Sigmoid colon (tissue), 6 donors: ENCODE measurements at regions not wholly inside any gene's neighbourhood (a gene's known extent, or its start where the extent isn't known, plus 50 kb on each side); places are given as distances from the start of the nearest gene placed in this dataset.

ENCODE experiments used
- DNase-seq: peaks from one replicate; pipeline ENCODE4 v3.0.0-alpha.2; 2019
- H3K27ac ChIP-seq, 4 donors: fragments of 200-600 bp; sonication (generic); one replicate each; pipeline ENCODE4 v1.5.1; 2016 to 2019; ENCODE audit warnings: mild to moderate bottlenecking in 1 of 4
- H3K27me3 ChIP-seq, 3 donors: fragments of 200-600 bp; sonication (generic); one replicate each; pipeline ENCODE4 v1.5.1; 2019; ENCODE audit warnings: mild to moderate bottlenecking in 1 of 3
- H3K36me3 ChIP-seq, 4 donors: fragments of 200-600 bp; sonication (generic); one replicate each; pipeline ENCODE4 v1.5.1; 2016 to 2019
- H3K4me1 ChIP-seq, 4 donors: fragments of 200-600 bp; sonication (generic); one replicate each; pipeline ENCODE4 v1.5.1; 2017 to 2019
- H3K4me3 ChIP-seq, 4 donors: fragments of 200-600 bp; sonication (generic); one replicate each; pipeline ENCODE4 v1.5.1; 2017 to 2019; ENCODE audit warnings: mild to moderate bottlenecking in 2 of 4, moderate library complexity in 1 of 4
- H3K9me3 ChIP-seq, 4 donors: fragments of 200-600 bp in 3 of 4; sonication (generic) in 3 of 4; one replicate each; pipeline versions ENCODE4 v1.5.1 to v1.6.1; 2013 to 2019
- CTCF ChIP-seq, 4 experiments: fragments of 450-650 bp in 3 of 4; fragments of 200-600 bp in 1 of 4; IDR thresholded peaks; one replicate each; pipeline ENCODE4 v1.5.1; 2016 to 2019; ENCODE audit warnings: antibody characterized with exemption in 4 of 4, mild to moderate bottlenecking in 3 of 4, moderate library complexity in 2 of 4
- EP300 ChIP-seq, 4 donors: sonication (generic); formaldehyde crosslinking; IDR thresholded peaks; one replicate each; pipeline ENCODE4 v1.6.1; 2017; ENCODE audit warnings: antibody characterized with exemption in 4 of 4
- POLR2A ChIP-seq, 2 donors: fragments of 450-650 bp; IDR thresholded peaks; one replicate each; pipeline ENCODE4 v1.6.1; 2016; ENCODE audit warnings: antibody characterized with exemption in 2 of 2, mild to moderate bottlenecking in 2 of 2, moderate library complexity in 2 of 2
- POLR2AphosphoS5 ChIP-seq, 4 donors: sonication (generic); formaldehyde crosslinking; IDR thresholded peaks; one replicate each; pipeline ENCODE4 v1.6.1; 2017; ENCODE audit warnings: antibody characterized with exemption in 4 of 4
- WGBS, 2 donors: extraction: QIAGEN DNeasy Blood & Tissue Kit; methylation state at CpG; one replicate each; pipeline ENCODE4 v1.1.7; 2013; 5-methylcytosine and 5-hydroxymethylcytosine counted together
- intact Hi-C: fragments of 100-400 bp; cut with DNase I; formaldehyde crosslinking; loops from one replicate; pipeline ENCODE4 v1.15.1; 2023
- donor health status: healthy with polysubstance abuse.
- donor health status: healthy.

DNA sequence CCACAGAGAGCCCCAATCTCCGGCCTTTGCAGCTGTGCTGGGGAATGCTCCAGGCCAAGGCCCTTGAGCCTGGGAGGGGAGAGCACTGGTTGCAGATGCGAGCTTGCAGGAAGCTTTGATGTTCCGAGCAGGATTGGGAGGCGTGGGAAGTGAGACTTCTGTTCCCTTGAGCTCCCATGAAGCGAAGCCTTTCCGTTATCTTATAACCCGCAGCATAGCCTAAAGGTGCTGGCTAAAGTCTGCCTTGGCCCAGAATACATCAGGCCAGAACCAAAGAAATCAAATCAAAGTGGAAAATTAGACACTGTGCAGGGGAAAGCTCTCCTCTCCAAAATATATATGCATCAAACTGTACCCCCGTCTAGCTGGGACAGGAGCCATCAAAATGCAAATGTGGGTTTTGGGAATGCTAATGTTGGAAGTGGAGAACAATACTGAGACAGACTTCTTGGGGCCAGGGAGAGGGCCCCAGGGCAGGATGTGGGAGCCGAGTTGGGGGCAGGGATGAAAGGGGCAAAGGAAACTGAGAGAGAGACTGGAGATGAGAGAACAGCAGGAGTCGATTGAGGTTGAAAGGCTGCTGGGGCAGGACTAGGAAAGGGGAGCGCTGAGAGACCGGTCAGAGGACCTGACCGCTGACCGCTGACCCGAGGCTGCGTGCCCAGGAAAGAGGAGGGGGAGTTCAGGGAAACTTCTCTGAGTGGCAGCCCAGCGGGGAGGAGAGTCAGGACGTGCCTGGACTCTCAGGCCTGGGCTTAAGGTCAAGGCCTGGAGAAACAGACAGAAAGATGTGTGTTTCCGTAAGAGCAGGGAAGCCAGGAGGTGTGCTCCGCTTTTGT is 152.2 kb upstream of the PARP11 start:
- Histone ChIP-seq H3K4me1 (peaks cover 0 to 1% (median 0%) of the 10 kb centered on the region in 4 donors), H3K9me3 (no peaks in the 10 kb centered on the region), H3K27me3 (no peaks in the 10 kb centered on the region), H3K27ac (no peak overlapping the region), H3K4me3 (no peak overlapping the region), H3K36me3 (no peaks in the 10 kb centered on the region)
- TF ChIP-seq EP300 (IDR thresholded peaks at IDR 0.05) (no peak), POLR2A (IDR thresholded peaks at IDR 0.05) (no peak), CTCF (IDR thresholded peaks at IDR 0.05) (no peak), POLR2AphosphoS5 (IDR thresholded peaks at IDR 0.05) (no peak)
- DNase-seq: no peak
- intact Hi-C loops: no loop called here
- WGBS, 2 donors: 86 to 87% methylated on average over 20 of the region's 20 CpGs

DNA sequence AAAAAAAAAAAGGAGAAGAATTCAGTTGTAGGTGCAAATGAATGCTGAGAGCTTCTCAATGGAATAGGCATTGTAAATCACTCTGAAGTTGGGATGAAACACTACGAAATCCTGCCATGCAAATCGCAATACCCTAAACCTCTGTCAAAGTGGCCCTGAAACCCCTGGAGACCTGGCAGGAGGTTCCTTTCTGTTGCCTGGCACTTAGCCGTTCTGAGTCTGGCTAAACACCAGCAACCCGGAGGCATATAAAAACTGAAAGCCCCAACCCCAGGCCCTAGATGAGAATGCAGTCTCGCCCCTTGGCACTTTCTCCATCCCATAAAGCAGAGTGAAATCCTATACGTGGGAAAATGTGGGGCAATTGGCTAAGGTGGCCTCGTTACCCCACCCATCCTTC is 151.5 kb upstream of the PARP11 start:
- 81 to 84% methylated on average over 7 of the region's 7 CpGs for WGBS, 2 donors
- no peak overlapping the region for H3K27ac ChIP-seq
- no peak overlapping the region for H3K4me3 ChIP-seq
- no peaks in the 10 kb centered on the region for H3K4me1 ChIP-seq
- no peak for DNase-seq
- intact Hi-C loops: no loop called here
- no peak for TF ChIP-seq POLR2A (IDR thresholded peaks at IDR 0.05)
- no peak for TF ChIP-seq CTCF (IDR thresholded peaks at IDR 0.05)
- TF ChIP-seq EP300 (IDR thresholded peaks at IDR 0.05): no peak
- TF ChIP-seq POLR2AphosphoS5 (IDR thresholded peaks at IDR 0.05): no peak
- H3K36me3 ChIP-seq: no peaks in the 10 kb centered on the region
- H3K27me3 ChIP-seq: no peaks in the 10 kb centered on the region
- no peaks in the 10 kb centered on the region for H3K9me3 ChIP-seq

- no peak for TF ChIP-seq EP300 (IDR thresholded peaks at IDR 0.05)
- no peak for TF ChIP-seq CTCF (IDR thresholded peaks at IDR 0.05)
- TF ChIP-seq POLR2AphosphoS5 (IDR thresholded peaks at IDR 0.05): no peak
- TF ChIP-seq POLR2A (IDR thresholded peaks at IDR 0.05): no peak
- WGBS, 2 donors: 31 to 72% methylated on average over 12 of the region's 12 CpGs
- DNase-seq: no peak
- intact Hi-C loops: no loop called here
- Histone ChIP-seq H3K27me3 (no peaks in the 10 kb centered on the region), H3K9me3 (no peaks in the 10 kb centered on the region), H3K4me3 (no peak overlapping the region), H3K27ac (no peak overlapping the region), H3K36me3 (no peaks in the 10 kb centered on the region), H3K4me1 (no peaks in the 10 kb centered on the region)
Measured at GRCh38 chr12:4015225-4016091, 142.3 kb upstream of the PARP11 start.

DNA sequence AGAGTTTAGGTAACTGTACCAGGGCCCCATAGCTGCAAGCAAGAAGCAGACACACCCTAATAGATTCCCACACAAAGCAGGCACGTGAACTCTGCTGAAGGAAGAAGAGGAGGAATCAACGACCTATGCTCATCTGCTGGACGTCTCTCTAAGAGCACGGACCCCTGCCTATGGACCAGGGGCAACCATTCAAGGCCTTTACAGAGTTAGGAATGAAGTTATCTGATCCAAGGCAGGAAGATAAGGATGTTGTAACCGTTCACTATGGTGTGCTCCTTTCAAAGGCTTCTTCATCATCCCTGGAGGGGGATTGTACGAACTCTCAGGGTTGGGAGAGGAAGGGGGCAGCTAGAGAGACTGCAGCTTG is 141.6 kb upstream of the PARP11 start:
- 62 to 71% methylated on average over 6 of the region's 6 CpGs for whole genome bisulfite sequencing, 2 donors
- H3K9me3 ChIP-seq: no peaks in the 10 kb centered on the region
- TF ChIP-seq CTCF (IDR thresholded peaks at IDR 0.05) (no peak), POLR2A (IDR thresholded peaks at IDR 0.05) (no peak), POLR2AphosphoS5 (IDR thresholded peaks at IDR 0.05) (no peak), EP300 (IDR thresholded peaks at IDR 0.05) (no peak)

More for the DNA sequence above, 141.6 kb upstream of the PARP11 start:
- Histone ChIP-seq H3K27me3 (no peaks in the 10 kb centered on the region), H3K4me1 (no peaks in the 10 kb centered on the region), H3K4me3 (no peak overlapping the region), H3K27ac (no peak overlapping the region), H3K36me3 (no peaks in the 10 kb centered on the region)
- intact Hi-C loops: no loop called here
- no peak for DNase-seq
